Activated naive CD8-positive, alpha-beta T cell treated with anti-CD3 and anti-CD28 coated beads, Interleukin-2, amount 10 ng/mL, durations not matched to agents 7 days and 5 days (primary cell): ENCODE measurements at regions not wholly inside any gene's neighbourhood (a gene's known extent, or its start where the extent isn't known, plus 50 kb on each side); places are given as distances from the start of the nearest gene placed in this dataset.
"Not testable (repeated sequence)": the region's sequence is repeated elsewhere in the genome, so short reads cannot be mapped to it uniquely, and the experiment has no call there.

Experiments used
- ATAC-seq: fragments of 150-1000 bp; cut with Tn5 transposase; one replicate; pipeline ENCODE4 v1.10.0; 2021; ENCODE audit warnings: low read depth, moderate library complexity
- POLR2A ChIA-PET: fragments of 350-600 bp; sonication (Branson Sonifier 250); formaldehyde crosslinking; loops from one replicate; lab custom pipeline; 2021; ENCODE audit warnings: antibody characterized with exemption; lab: Charles Lee
- DNase-seq: peaks from one replicate; pipeline ENCODE4 v3.0.0; 2021
- H3K27ac Mint-ChIP-seq: one replicate; pipeline ENCODE4 v1.8.0; 2022; ENCODE audit warnings: mild to moderate bottlenecking, mixed read lengths
- H3K27me3 Mint-ChIP-seq: one replicate; pipeline ENCODE4 v1.8.0; 2022; ENCODE audit warnings: mild to moderate bottlenecking, moderate library complexity, mixed read lengths
- H3K36me3 Mint-ChIP-seq: one replicate; pipeline ENCODE4 v1.8.0; 2021; ENCODE audit warnings: mild to moderate bottlenecking, mixed read lengths
- H3K4me1 Mint-ChIP-seq: one replicate; pipeline ENCODE4 v1.8.0; 2021; ENCODE audit warnings: mixed read lengths
- H3K4me3 Mint-ChIP-seq: one replicate; pipeline ENCODE4 v1.8.0; 2022; ENCODE audit warnings: mild to moderate bottlenecking, moderate library complexity, mixed read lengths
- H3K9me3 Mint-ChIP-seq: one replicate; pipeline ENCODE4 v1.8.0; 2021; ENCODE audit warnings: mixed read lengths

- H3K4me3 Mint-ChIP-seq, result no peak overlapping the region
- H3K27ac Mint-ChIP-seq, result no peak overlapping the region
- peaks cover 22% of the 10 kb centered on the region for H3K4me1 Mint-ChIP-seq
- H3K9me3 Mint-ChIP-seq, result no peaks in the 10 kb centered on the region
- DNase-seq (no peak), ATAC-seq (no peak)
- peaks cover 1% of the 10 kb centered on the region for H3K36me3 Mint-ChIP-seq
- POLR2A ChIA-PET, result no interaction called here
- H3K27me3 Mint-ChIP-seq, result peaks cover 12% of the 10 kb centered on the region
Measured at GRCh38 chr22:17284466-17284865, 65.2 kb upstream of the ADA2 start.

GRCh38 chr22:17283865-17284264 is 64.6 kb upstream of the ADA2 start:
- DNase-seq, POLR2A ChIA-PET, H3K27me3 Mint-ChIP-seq, ATAC-seq, H3K4me3 Mint-ChIP-seq, H3K27ac Mint-ChIP-seq, H3K9me3 Mint-ChIP-seq, H3K36me3 Mint-ChIP-seq: not testable (repeated sequence)
- H3K4me1 Mint-ChIP-seq, result peaks cover 22% of the 10 kb centered on the region

GRCh38 chr22:17283423-17283822 is 64.2 kb upstream of the ADA2 start:
- Mint-ChIP-seq H3K4me3 (no peak overlapping the region), H3K4me1 (peaks cover 22% of the 10 kb centered on the region), H3K36me3 (peaks cover 1% of the 10 kb centered on the region), H3K9me3 (no peaks in the 10 kb centered on the region), H3K27ac (no peak overlapping the region), H3K27me3 (peaks cover 8% of the 10 kb centered on the region)
- DNase-seq (no peak), ATAC-seq (no peak)
- POLR2A ChIA-PET, result no interaction called here

- ATAC-seq (peak; percentile 75), DNase-seq (no peak)
- peaks cover 22% of the 10 kb centered on the region for H3K4me1 Mint-ChIP-seq
- peaks cover 1% of the 10 kb centered on the region for H3K36me3 Mint-ChIP-seq
- H3K9me3 Mint-ChIP-seq, result no peaks in the 10 kb centered on the region
- POLR2A ChIA-PET, result interaction anchor here (1.0 to 2.2 kb wide), 3 partner anchors 15 to 63 kb away, joined by 5 to 9 read pairs (median 7); partner anchors contain the start of gene ADA2
- H3K4me3 Mint-ChIP-seq, result peak overlapping the region; percentile 73
- peak overlapping the region; percentile 90 for H3K27ac Mint-ChIP-seq
- H3K27me3 Mint-ChIP-seq, result peaks cover 4% of the 10 kb centered on the region
Measured at GRCh38 chr22:17281440-17281841, 62.2 kb upstream of the ADA2 start.

- POLR2A ChIA-PET, result interaction anchor here (1.0 to 2.2 kb wide), 3 partner anchors 15 to 62 kb away, joined by 5 to 9 read pairs (median 7); partner anchors contain the start of gene ADA2
- Mint-ChIP-seq H3K4me1 (peaks cover 22% of the 10 kb centered on the region), H3K27me3 (peaks cover 4% of the 10 kb centered on the region), H3K9me3 (no peaks in the 10 kb centered on the region), H3K27ac (peak overlapping the region; percentile 90), H3K36me3 (peaks cover 1% of the 10 kb centered on the region), H3K4me3 (peak overlapping the region; percentile 73)
- ATAC-seq, result no peak
- DNase-seq, result no peak
Measured at GRCh38 chr22:17281026-17281425, 61.8 kb upstream of the ADA2 start.

- POLR2A ChIA-PET, result no interaction called here
Measured at GRCh38 chr22:17272511-17272991, 53.3 kb upstream of the ADA2 start.

GRCh38 chr22:17271711-17272451 is 52.6 kb upstream of the ADA2 start:
- Mint-ChIP-seq H3K27ac (no peak overlapping the region), H3K27me3 (no peaks in the 10 kb centered on the region), H3K4me3 (no peak overlapping the region), H3K9me3 (no peaks in the 10 kb centered on the region), H3K4me1 (peaks cover 22% of the 10 kb centered on the region), H3K36me3 (no peaks in the 10 kb centered on the region)
- POLR2A ChIA-PET, result no interaction called here
- ATAC-seq, result no peak
- no peak for DNase-seq

More at GRCh38 chr22:17272511-17272991, 53.3 kb upstream of the ADA2 start:
- H3K36me3 Mint-ChIP-seq, result no peaks in the 10 kb centered on the region
- H3K4me3 Mint-ChIP-seq, result no peak overlapping the region
- no peaks in the 10 kb centered on the region for H3K9me3 Mint-ChIP-seq
- ATAC-seq, result no peak
- DNase-seq, result no peak
- H3K27ac Mint-ChIP-seq, result peak overlapping the region; percentile 74
- no peaks in the 10 kb centered on the region for H3K27me3 Mint-ChIP-seq
- peaks cover 16% of the 10 kb centered on the region for H3K4me1 Mint-ChIP-seq

- DNase-seq (no peak), ATAC-seq (no peak)
- H3K4me3 Mint-ChIP-seq, result no peak overlapping the region
- H3K4me1 Mint-ChIP-seq, result peaks cover 33% of the 10 kb centered on the region
- no peak overlapping the region for H3K27ac Mint-ChIP-seq
- H3K36me3 Mint-ChIP-seq, result no peaks in the 10 kb centered on the region
- H3K9me3 Mint-ChIP-seq, result no peaks in the 10 kb centered on the region
- peaks cover 3% of the 10 kb centered on the region for H3K27me3 Mint-ChIP-seq
- POLR2A ChIA-PET, result interaction anchor here (1.1 to 1.4 kb wide), 2 partner anchors 12 to 51 kb away, joined by 3 to 4 read pairs; no protein-coding TSS in a partner anchor
Measured at GRCh38 chr22:17269607-17270261, 50.5 kb upstream of the ADA2 start.

- no peaks in the 10 kb centered on the region for H3K9me3 Mint-ChIP-seq
- ATAC-seq (no peak), DNase-seq (no peak)
- POLR2A ChIA-PET, result interaction anchor here (1.1 to 1.4 kb wide), 2 partner anchors 11 to 51 kb away, joined by 3 to 4 read pairs; no protein-coding TSS in a partner anchor
- no peaks in the 10 kb centered on the region for H3K36me3 Mint-ChIP-seq
- no peak overlapping the region for H3K27ac Mint-ChIP-seq
- peaks cover 5% of the 10 kb centered on the region for H3K27me3 Mint-ChIP-seq
- no peak overlapping the region for H3K4me3 Mint-ChIP-seq
- peaks cover 33% of the 10 kb centered on the region for H3K4me1 Mint-ChIP-seq
Measured at GRCh38 chr22:17269224-17269606, 50.0 kb upstream of the ADA2 start.
